Memory B cell (primary cell): ENCODE measurements at regions not wholly inside any gene's neighbourhood (a gene's known extent, or its start where the extent isn't known, plus 50 kb on each side); places are given as distances from the start of the nearest gene placed in this dataset.
"Not testable (repeated sequence)": the region's sequence is repeated elsewhere in the genome, so short reads cannot be mapped to it uniquely, and the experiment has no call there.

Experiments used
- ATAC-seq: fragments of 150-1000 bp; cut with Tn5 transposase; 2 replicates; pipeline ENCODE4 v1.10.0; 2021; ENCODE audit warnings: low read depth, mild to moderate bottlenecking, moderate library complexity
- DNase-seq, 2 donors: peaks; one replicate each; pipeline ENCODE4 v3.0.0; 2022; ENCODE audit warnings: low spot score in 2 of 2
- H3K27ac Mint-ChIP-seq: one replicate; pipeline ENCODE4 v1.8.0; 2022; ENCODE audit warnings: mild to moderate bottlenecking, moderate library complexity, mixed read lengths
- H3K27me3 Mint-ChIP-seq: one replicate; pipeline ENCODE4 v1.8.0; 2022; ENCODE audit warnings: mixed read lengths
- H3K36me3 Mint-ChIP-seq: one replicate; pipeline ENCODE4 v1.8.0; 2022; ENCODE audit warnings: mild to moderate bottlenecking, mixed read lengths
- H3K4me1 Mint-ChIP-seq: one replicate; pipeline ENCODE4 v1.8.0; 2022; ENCODE audit warnings: mixed read lengths
- H3K4me3 Mint-ChIP-seq: one replicate; pipeline ENCODE4 v1.8.0; 2022; ENCODE audit warnings: mild to moderate bottlenecking, moderate library complexity, mixed read lengths
- H3K9me3 Mint-ChIP-seq: one replicate; pipeline ENCODE4 v1.8.0; 2022; ENCODE audit warnings: mixed read lengths

GRCh38 chr21:10325546-10325945 lies 195.8 kb upstream of the TPTE start:
- H3K4me3 Mint-ChIP-seq, H3K36me3 Mint-ChIP-seq, H3K9me3 Mint-ChIP-seq, H3K27me3 Mint-ChIP-seq, H3K27ac Mint-ChIP-seq, H3K4me1 Mint-ChIP-seq: not testable (repeated sequence)
- DNase-seq = peak in 1 of 2 donors; percentile 62
- ATAC-seq = peak; percentile 39

DNA sequence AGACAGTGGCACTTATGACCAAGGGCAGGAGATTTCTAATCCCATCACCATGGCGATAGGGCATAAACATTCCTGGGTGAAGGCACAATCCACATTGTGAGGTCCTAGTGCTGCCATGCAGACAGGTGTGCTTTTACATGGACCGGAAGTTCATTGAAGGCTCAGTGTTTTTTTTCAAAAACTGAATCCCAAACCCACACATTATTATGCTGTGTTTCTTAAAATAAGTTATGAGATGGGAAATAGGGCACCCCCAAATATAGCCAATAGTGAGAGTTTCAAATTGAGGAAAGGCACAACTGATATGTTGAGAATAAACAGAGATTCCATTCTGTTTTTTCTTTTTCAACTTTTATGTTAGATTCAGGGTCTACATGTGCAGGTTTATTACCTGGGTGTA lies 195.2 kb upstream of the TPTE start:
- not testable (repeated sequence) for H3K36me3 Mint-ChIP-seq, H3K9me3 Mint-ChIP-seq

GRCh38 chr21:10328646-10329045 lies 192.7 kb upstream of the TPTE start:
- not testable (repeated sequence) for H3K4me1 Mint-ChIP-seq, H3K27me3 Mint-ChIP-seq, H3K27ac Mint-ChIP-seq, DNase-seq, H3K36me3 Mint-ChIP-seq, H3K4me3 Mint-ChIP-seq, ATAC-seq
- peaks cover 11% of the 10 kb centered on the region for H3K9me3 Mint-ChIP-seq

More for the DNA sequence above, 195.2 kb upstream of the TPTE start:
- ATAC-seq, H3K27me3 Mint-ChIP-seq, DNase-seq, H3K27ac Mint-ChIP-seq, H3K4me1 Mint-ChIP-seq, H3K4me3 Mint-ChIP-seq: not testable (repeated sequence)

DNA sequence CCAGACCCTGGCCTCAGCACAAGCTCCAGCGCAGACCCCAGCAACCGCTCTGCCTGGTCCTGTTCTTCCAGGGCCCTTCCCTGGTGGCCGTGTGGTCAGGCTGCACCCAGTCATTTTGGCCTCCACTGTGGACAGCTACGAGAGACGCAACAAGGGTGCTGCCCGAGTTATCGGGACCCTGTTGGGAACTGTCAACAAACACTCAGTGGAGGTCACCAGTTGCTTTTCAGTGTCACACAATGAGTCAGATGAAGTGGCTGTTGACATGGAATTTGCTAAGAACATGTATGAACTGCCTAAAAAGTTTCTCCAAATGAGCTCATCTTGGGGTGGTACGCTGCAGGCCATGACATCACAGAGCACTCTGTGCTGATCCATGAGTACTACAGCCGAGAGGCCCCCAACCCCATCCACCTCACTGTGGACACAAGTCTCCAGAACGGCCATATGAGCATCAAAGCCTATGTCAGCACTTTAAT lies 190.7 kb upstream of the TPTE start:
- not testable (repeated sequence) for H3K27ac Mint-ChIP-seq, H3K27me3 Mint-ChIP-seq, ATAC-seq, DNase-seq, H3K4me3 Mint-ChIP-seq, H3K36me3 Mint-ChIP-seq, H3K4me1 Mint-ChIP-seq
- peaks cover 10% of the 10 kb centered on the region for H3K9me3 Mint-ChIP-seq

- H3K9me3 Mint-ChIP-seq = peaks cover 12% of the 10 kb centered on the region
- ATAC-seq = not testable (repeated sequence)
These were observed 190.2 kb upstream of the TPTE start for GRCh38 chr21:10331134-10331533.

GRCh38 chr21:10332935-10333334 lies 188.4 kb upstream of the TPTE start:
- H3K9me3 Mint-ChIP-seq, H3K4me3 Mint-ChIP-seq, H3K36me3 Mint-ChIP-seq, DNase-seq, H3K4me1 Mint-ChIP-seq, H3K27me3 Mint-ChIP-seq, ATAC-seq, H3K27ac Mint-ChIP-seq: not testable (repeated sequence)

More at GRCh38 chr21:10331134-10331533, 190.2 kb upstream of the TPTE start:
- H3K27me3 Mint-ChIP-seq, DNase-seq, H3K36me3 Mint-ChIP-seq, H3K27ac Mint-ChIP-seq, H3K4me1 Mint-ChIP-seq, H3K4me3 Mint-ChIP-seq: not testable (repeated sequence)

GRCh38 chr21:10334391-10334790 lies 187.0 kb upstream of the TPTE start:
- H3K36me3 Mint-ChIP-seq, DNase-seq, H3K4me3 Mint-ChIP-seq, H3K27ac Mint-ChIP-seq, H3K27me3 Mint-ChIP-seq, H3K4me1 Mint-ChIP-seq, ATAC-seq, H3K9me3 Mint-ChIP-seq: not testable (repeated sequence)

- not testable (repeated sequence) for H3K4me1 Mint-ChIP-seq, H3K4me3 Mint-ChIP-seq, DNase-seq, H3K36me3 Mint-ChIP-seq, H3K27ac Mint-ChIP-seq, H3K27me3 Mint-ChIP-seq
- peak; percentile 85 for ATAC-seq
- peaks cover 15% of the 10 kb centered on the region for H3K9me3 Mint-ChIP-seq
These were observed 179.0 kb upstream of the TPTE start for GRCh38 chr21:10342261-10342956.

GRCh38 chr21:10343146-10343935 lies 178.0 kb upstream of the TPTE start:
- not testable (repeated sequence) for DNase-seq, H3K27ac Mint-ChIP-seq
- H3K9me3 Mint-ChIP-seq = peaks cover 15% of the 10 kb centered on the region

DNA sequence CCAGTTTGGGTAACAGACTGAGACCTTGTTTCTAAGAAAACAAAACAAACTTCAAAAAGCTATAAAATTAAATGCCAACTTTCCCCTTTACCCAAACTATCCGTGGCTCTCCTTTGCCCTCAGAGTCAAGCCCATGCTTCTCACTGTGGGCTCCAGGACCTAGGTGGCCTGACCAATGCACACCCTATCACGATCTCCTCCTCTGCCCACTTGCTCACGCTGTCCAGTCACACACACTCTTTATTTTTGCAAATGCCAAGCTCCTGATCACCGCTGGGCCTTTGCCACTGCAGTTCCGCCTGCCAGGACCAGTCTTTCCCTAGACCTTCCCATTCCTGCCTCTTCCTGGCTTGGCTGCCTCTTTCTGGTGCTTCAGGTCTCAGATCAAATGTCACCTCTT lies 177.1 kb upstream of the TPTE start:
- H3K4me1 Mint-ChIP-seq, H3K27me3 Mint-ChIP-seq, DNase-seq, H3K4me3 Mint-ChIP-seq, H3K36me3 Mint-ChIP-seq, H3K27ac Mint-ChIP-seq, ATAC-seq: not testable (repeated sequence)
- H3K9me3 Mint-ChIP-seq = peaks cover 17% of the 10 kb centered on the region

More at GRCh38 chr21:10343146-10343935, 178.0 kb upstream of the TPTE start:
- H3K4me3 Mint-ChIP-seq, H3K27me3 Mint-ChIP-seq, ATAC-seq, H3K4me1 Mint-ChIP-seq, H3K36me3 Mint-ChIP-seq: not testable (repeated sequence)

- not testable (repeated sequence) for H3K36me3 Mint-ChIP-seq, ATAC-seq, H3K27me3 Mint-ChIP-seq, DNase-seq, H3K4me1 Mint-ChIP-seq, H3K4me3 Mint-ChIP-seq, H3K27ac Mint-ChIP-seq
- H3K9me3 Mint-ChIP-seq = peaks cover 17% of the 10 kb centered on the region
These were observed 176.2 kb upstream of the TPTE start for GRCh38 chr21:10345178-10345612.

DNA sequence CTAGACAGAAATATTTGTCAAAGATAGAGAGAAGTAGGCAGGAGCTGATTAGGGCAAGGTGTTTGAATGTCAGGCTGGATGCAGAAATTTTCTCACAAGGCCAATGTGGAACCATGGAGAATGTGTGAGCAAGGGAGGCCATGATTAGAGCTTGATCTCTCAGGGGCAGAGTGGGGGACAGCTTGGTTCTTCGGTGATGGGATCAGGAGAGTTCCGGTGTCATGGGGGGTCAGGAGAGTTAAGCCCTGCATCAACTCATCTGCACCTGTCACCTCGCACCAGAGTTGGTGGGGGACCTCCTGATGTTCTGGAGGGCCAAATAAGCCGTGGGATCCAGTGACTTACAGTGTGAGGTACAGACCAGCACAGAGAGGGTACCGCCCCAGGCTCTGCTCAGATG lies 175.1 kb upstream of the TPTE start:
- H3K27me3 Mint-ChIP-seq, ATAC-seq, H3K36me3 Mint-ChIP-seq, H3K27ac Mint-ChIP-seq, H3K4me3 Mint-ChIP-seq, H3K4me1 Mint-ChIP-seq, DNase-seq: not testable (repeated sequence)
- peaks cover 20% of the 10 kb centered on the region for H3K9me3 Mint-ChIP-seq

- H3K9me3 Mint-ChIP-seq = peaks cover 22% of the 10 kb centered on the region
- not testable (repeated sequence) for H3K27ac Mint-ChIP-seq, H3K27me3 Mint-ChIP-seq, DNase-seq, ATAC-seq, H3K36me3 Mint-ChIP-seq, H3K4me3 Mint-ChIP-seq, H3K4me1 Mint-ChIP-seq
These were observed 174.3 kb upstream of the TPTE start for GRCh38 chr21:10346933-10347615.

GRCh38 chr21:10347675-10348074 lies 173.7 kb upstream of the TPTE start:
- not testable (repeated sequence) for H3K4me1 Mint-ChIP-seq, DNase-seq, H3K4me3 Mint-ChIP-seq, ATAC-seq, H3K27me3 Mint-ChIP-seq, H3K27ac Mint-ChIP-seq, H3K36me3 Mint-ChIP-seq
- peaks cover 25% of the 10 kb centered on the region for H3K9me3 Mint-ChIP-seq
